ENCODE measurements at regions not wholly inside any gene's neighbourhood (a gene's known extent, or its start where the extent isn't known, plus 50 kb on each side); places are given as distances from the start of the nearest gene placed in this dataset.

DNA sequence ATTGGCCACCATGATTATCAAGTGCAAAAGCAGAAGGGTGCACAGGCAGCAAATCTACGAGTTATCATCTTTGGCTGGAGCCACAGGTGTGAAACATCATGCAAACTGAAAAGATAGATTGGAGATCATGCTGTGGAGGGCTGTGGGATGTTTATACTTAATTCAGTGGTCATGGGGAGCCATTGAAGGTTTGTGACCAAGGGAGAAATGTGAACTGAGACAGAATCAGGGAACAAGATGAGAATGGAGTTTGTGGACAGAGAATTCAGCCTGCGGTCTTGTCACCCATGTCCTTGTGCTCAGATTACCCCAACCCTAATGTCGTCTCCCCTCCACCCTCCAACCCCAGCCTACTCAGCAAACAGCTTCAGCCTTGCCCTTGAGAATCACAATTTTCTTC lies 62.9 kb upstream of the ACAN start:
- no peak overlapping the region for H3K4me2 ChIP-seq
- no peaks in the 10 kb centered on the region for H3K36me3 Mint-ChIP-seq (ENCODE audit: low read depth)
- H3K27me3 ChIP-seq (ENCODE audit: insufficient read depth): no peaks in the 10 kb centered on the region
- ATAC-seq (no peak), DNase-seq (ENCODE audit: low spot score) (no peak)
- no peaks in the 10 kb centered on the region for H3K9me2 ChIP-seq (ENCODE audit: insufficient read depth)
- H3K79me2 ChIP-seq (replicated peaks; ENCODE audit: insufficient read depth): no peaks in the 10 kb centered on the region
- H3K9me3 Mint-ChIP-seq: no peaks in the 10 kb centered on the region
- H4K20me1 ChIP-seq (replicated peaks; ENCODE audit: insufficient read depth): no peaks in the 10 kb centered on the region
- no peak overlapping the region for H3K27ac Mint-ChIP-seq
- no peaks in the 10 kb centered on the region for H3K36me3 ChIP-seq (ENCODE audit: insufficient read depth)
- TF ChIP-seq, protein P1, sequence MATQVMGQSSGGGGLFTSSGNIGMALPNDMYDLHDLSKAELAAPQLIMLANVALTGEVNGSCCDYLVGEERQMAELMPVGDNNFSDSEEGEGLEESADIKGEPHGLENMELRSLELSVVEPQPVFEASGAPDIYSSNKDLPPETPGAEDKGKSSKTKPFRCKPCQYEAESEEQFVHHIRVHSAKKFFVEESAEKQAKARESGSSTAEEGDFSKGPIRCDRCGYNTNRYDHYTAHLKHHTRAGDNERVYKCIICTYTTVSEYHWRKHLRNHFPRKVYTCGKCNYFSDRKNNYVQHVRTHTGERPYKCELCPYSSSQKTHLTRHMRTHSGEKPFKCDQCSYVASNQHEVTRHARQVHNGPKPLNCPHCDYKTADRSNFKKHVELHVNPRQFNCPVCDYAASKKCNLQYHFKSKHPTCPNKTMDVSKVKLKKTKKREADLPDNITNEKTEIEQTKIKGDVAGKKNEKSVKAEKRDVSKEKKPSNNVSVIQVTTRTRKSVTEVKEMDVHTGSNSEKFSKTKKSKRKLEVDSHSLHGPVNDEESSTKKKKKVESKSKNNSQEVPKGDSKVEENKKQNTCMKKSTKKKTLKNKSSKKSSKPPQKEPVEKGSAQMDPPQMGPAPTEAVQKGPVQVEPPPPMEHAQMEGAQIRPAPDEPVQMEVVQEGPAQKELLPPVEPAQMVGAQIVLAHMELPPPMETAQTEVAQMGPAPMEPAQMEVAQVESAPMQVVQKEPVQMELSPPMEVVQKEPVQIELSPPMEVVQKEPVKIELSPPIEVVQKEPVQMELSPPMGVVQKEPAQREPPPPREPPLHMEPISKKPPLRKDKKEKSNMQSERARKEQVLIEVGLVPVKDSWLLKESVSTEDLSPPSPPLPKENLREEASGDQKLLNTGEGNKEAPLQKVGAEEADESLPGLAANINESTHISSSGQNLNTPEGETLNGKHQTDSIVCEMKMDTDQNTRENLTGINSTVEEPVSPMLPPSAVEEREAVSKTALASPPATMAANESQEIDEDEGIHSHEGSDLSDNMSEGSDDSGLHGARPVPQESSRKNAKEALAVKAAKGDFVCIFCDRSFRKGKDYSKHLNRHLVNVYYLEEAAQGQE (IDR thresholded peaks at IDR 0.05; ENCODE audit: unreplicated experiment): no peak
- TF ChIP-seq NANOG (IDR thresholded peaks at IDR 0.05; ENCODE audit: borderline replicate concordance) (no peak), JUNB (IDR thresholded peaks at IDR 0.05; ENCODE audit: unreplicated experiment) (no peak), ZNF331 (CRISPR knock-in tag; IDR thresholded peaks at IDR 0.05; ENCODE audit: low read depth) (no peak), CREB1 (CRISPR knock-in tag; IDR thresholded peaks at IDR 0.05; ENCODE audit: low read depth) (no peak), STAT1 (IDR thresholded peaks at IDR 0.05; ENCODE audit: unreplicated experiment) (no peak), EZH2phosphoT487 (IDR thresholded peaks at IDR 0.05; ENCODE audit: unreplicated experiment) (no peak), POLR2AphosphoS5 (IDR thresholded peaks at IDR 0.05; ENCODE audit: low read depth) (no peak), ZNF114 (CRISPR knock-in tag; IDR thresholded peaks at IDR 0.05) (no peak), EZH2 (IDR thresholded peaks at IDR 0.05; ENCODE audit: low read depth, unreplicated experiment) (no peak)
- TF ChIP-seq, protein P2, sequence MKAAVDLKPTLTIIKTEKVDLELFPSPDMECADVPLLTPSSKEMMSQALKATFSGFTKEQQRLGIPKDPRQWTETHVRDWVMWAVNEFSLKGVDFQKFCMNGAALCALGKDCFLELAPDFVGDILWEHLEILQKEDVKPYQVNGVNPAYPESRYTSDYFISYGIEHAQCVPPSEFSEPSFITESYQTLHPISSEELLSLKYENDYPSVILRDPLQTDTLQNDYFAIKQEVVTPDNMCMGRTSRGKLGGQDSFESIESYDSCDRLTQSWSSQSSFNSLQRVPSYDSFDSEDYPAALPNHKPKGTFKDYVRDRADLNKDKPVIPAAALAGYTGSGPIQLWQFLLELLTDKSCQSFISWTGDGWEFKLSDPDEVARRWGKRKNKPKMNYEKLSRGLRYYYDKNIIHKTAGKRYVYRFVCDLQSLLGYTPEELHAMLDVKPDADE (IDR thresholded peaks at IDR 0.05): no peak
- TF ChIP-seq, protein P3, sequence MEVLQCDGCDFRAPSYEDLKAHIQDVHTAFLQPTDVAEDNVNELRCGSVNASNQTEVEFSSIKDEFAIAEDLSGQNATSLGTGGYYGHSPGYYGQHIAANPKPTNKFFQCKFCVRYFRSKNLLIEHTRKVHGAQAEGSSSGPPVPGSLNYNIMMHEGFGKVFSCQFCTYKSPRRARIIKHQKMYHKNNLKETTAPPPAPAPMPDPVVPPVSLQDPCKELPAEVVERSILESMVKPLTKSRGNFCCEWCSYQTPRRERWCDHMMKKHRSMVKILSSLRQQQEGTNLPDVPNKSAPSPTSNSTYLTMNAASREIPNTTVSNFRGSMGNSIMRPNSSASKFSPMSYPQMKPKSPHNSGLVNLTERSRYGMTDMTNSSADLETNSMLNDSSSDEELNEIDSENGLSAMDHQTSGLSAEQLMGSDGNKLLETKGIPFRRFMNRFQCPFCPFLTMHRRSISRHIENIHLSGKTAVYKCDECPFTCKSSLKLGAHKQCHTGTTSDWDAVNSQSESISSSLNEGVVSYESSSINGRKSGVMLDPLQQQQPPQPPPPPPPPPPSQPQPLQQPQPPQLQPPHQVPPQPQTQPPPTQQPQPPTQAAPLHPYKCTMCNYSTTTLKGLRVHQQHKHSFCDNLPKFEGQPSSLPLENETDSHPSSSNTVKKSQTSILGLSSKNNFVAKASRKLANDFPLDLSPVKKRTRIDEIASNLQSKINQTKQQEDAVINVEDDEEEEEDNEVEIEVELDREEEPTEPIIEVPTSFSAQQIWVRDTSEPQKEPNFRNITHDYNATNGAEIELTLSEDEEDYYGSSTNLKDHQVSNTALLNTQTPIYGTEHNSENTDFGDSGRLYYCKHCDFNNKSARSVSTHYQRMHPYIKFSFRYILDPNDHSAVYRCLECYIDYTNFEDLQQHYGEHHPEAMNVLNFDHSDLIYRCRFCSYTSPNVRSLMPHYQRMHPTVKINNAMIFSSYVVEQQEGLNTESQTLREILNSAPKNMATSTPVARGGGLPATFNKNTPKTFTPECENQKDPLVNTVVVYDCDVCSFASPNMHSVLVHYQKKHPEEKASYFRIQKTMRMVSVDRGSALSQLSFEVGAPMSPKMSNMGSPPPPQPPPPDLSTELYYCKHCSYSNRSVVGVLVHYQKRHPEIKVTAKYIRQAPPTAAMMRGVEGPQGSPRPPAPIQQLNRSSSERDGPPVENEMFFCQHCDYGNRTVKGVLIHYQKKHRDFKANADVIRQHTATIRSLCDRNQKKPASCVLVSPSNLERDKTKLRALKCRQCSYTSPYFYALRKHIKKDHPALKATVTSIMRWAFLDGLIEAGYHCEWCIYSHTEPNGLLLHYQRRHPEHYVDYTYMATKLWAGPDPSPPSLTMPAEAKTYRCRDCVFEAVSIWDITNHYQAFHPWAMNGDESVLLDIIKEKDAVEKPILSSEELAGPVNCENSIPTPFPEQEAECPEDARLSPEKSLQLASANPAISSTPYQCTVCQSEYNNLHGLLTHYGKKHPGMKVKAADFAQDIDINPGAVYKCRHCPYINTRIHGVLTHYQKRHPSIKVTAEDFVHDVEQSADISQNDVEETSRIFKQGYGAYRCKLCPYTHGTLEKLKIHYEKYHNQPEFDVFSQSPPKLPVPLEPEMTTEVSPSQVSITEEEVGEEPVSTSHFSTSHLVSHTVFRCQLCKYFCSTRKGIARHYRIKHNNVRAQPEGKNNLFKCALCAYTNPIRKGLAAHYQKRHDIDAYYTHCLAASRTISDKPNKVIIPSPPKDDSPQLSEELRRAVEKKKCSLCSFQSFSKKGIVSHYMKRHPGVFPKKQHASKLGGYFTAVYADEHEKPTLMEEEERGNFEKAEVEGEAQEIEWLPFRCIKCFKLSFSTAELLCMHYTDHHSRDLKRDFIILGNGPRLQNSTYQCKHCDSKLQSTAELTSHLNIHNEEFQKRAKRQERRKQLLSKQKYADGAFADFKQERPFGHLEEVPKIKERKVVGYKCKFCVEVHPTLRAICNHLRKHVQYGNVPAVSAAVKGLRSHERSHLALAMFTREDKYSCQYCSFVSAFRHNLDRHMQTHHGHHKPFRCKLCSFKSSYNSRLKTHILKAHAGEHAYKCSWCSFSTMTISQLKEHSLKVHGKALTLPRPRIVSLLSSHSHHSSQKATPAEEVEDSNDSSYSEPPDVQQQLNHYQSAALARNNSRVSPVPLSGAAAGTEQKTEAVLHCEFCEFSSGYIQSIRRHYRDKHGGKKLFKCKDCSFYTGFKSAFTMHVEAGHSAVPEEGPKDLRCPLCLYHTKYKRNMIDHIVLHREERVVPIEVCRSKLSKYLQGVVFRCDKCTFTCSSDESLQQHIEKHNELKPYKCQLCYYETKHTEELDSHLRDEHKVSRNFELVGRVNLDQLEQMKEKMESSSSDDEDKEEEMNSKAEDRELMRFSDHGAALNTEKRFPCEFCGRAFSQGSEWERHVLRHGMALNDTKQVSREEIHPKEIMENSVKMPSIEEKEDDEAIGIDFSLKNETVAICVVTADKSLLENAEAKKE (CRISPR knock-in tag; IDR thresholded peaks at IDR 0.05): no peak
- TF ChIP-seq, protein P4, sequence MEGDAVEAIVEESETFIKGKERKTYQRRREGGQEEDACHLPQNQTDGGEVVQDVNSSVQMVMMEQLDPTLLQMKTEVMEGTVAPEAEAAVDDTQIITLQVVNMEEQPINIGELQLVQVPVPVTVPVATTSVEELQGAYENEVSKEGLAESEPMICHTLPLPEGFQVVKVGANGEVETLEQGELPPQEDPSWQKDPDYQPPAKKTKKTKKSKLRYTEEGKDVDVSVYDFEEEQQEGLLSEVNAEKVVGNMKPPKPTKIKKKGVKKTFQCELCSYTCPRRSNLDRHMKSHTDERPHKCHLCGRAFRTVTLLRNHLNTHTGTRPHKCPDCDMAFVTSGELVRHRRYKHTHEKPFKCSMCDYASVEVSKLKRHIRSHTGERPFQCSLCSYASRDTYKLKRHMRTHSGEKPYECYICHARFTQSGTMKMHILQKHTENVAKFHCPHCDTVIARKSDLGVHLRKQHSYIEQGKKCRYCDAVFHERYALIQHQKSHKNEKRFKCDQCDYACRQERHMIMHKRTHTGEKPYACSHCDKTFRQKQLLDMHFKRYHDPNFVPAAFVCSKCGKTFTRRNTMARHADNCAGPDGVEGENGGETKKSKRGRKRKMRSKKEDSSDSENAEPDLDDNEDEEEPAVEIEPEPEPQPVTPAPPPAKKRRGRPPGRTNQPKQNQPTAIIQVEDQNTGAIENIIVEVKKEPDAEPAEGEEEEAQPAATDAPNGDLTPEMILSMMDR (conservative IDR thresholded peaks at IDR 0.05; ENCODE audit: low read depth in 2 of 2): no peak
- H3F3A ChIP-seq (replicated peaks; ENCODE audit: low read depth): no peaks in the 10 kb centered on the region
- H3K4me1 Mint-ChIP-seq: peaks cover 8% of the 10 kb centered on the region
- peaks cover 8% of the 10 kb centered on the region for H3K27me3 Mint-ChIP-seq (ENCODE audit: insufficient read depth, low read depth, poor library complexity)
- no peak overlapping the region for H3K4me3 ChIP-seq
- H3K4me3 Mint-ChIP-seq: no peak overlapping the region
- no peaks in the 10 kb centered on the region for H3K4me1 ChIP-seq (ENCODE audit: insufficient read depth)
- no peak overlapping the region for H3K27ac ChIP-seq (ENCODE audit: low read depth)
- H2AFZ ChIP-seq: no peak overlapping the region

All from GM23338 (cell line).